ENCODE measurements at regions not wholly inside any gene's neighbourhood (a gene's known extent, or its start where the extent isn't known, plus 50 kb on each side); places are given as distances from the start of the nearest gene placed in this dataset.

GRCh38 chr2:2755990-2756389 is 424.9 kb upstream of the MYT1L start:
- no peak for TF ChIP-seq NFIC (IDR thresholded peaks at IDR 0.05; ENCODE audit: low read depth, low read length)
- no peak for TF ChIP-seq SPI1 (IDR thresholded peaks at IDR 0.05; ENCODE audit: borderline replicate concordance, insufficient read depth, low read depth, low read length)
- TF ChIP-seq, protein P1, sequence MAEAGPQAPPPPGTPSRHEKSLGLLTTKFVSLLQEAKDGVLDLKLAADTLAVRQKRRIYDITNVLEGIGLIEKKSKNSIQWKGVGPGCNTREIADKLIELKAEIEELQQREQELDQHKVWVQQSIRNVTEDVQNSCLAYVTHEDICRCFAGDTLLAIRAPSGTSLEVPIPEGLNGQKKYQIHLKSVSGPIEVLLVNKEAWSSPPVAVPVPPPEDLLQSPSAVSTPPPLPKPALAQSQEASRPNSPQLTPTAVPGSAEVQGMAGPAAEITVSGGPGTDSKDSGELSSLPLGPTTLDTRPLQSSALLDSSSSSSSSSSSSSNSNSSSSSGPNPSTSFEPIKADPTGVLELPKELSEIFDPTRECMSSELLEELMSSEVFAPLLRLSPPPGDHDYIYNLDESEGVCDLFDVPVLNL (IDR thresholded peaks at IDR 0.05; ENCODE audit: low read depth, low read length): no peak

GRCh38 chr2:2754940-2755339 is 423.9 kb upstream of the MYT1L start:
- in situ Hi-C loops (cut with MboI) (no loop called here), intact Hi-C loops (cut with micrococcal nuclease; ENCODE audit: unreplicated experiment) (no loop called here)
- RAD21 ChIA-PET (ENCODE audit: unreplicated experiment): no interaction called here
- TF ChIP-seq SUZ12 (IDR thresholded peaks at IDR 0.05; ENCODE audit: unreplicated experiment): no peak
- no peak for TF ChIP-seq CBX5 (IDR thresholded peaks at IDR 0.05; ENCODE audit: low read depth)
- no peak for TF ChIP-seq RB1 (IDR thresholded peaks at IDR 0.05; ENCODE audit: borderline replicate concordance)
- TF ChIP-seq NR2F1 (conservative IDR thresholded peaks at IDR 0.05): no peak
- no peak for TF ChIP-seq FOS (IDR thresholded peaks at IDR 0.05; ENCODE audit: borderline replicate concordance, extremely low read depth, insufficient read length)
- TF ChIP-seq PRDM15 (CRISPR knock-in tag; IDR thresholded peaks at IDR 0.05): no peak
- no peak for TF ChIP-seq CREB1 (IDR thresholded peaks at IDR 0.05; ENCODE audit: low read depth)
- no peak for TF ChIP-seq SMAD5 (IDR thresholded peaks at IDR 0.05; ENCODE audit: low read depth)
- TF ChIP-seq EGR1 (IDR thresholded peaks at IDR 0.05; ENCODE audit: borderline replicate concordance in 1 of 2, low read depth in 2 of 2, low read length in 2 of 2): no peak
- no peak for TF ChIP-seq CBFB (IDR thresholded peaks at IDR 0.05; ENCODE audit: low read depth)
- TF ChIP-seq RAD21 (IDR thresholded peaks at IDR 0.05; ENCODE audit: insufficient read depth, low read depth, low read length): no peak
- TF ChIP-seq DPF2 (IDR thresholded peaks at IDR 0.05): no peak
- TF ChIP-seq ZNF217 (IDR thresholded peaks at IDR 0.05): no peak

More at GRCh38 chr2:2755990-2756389, 424.9 kb upstream of the MYT1L start:
- Histone ChIP-seq H3K4me1 (ENCODE audit: control insufficient read depth, insufficient read depth, low read length) (0 out of 2 replicates have a peak, but pooled peaks cover 7% of the 10 kb centered on the region), H3K79me2 (ENCODE audit: control insufficient read depth, insufficient read depth, low read length) (no peaks in the 10 kb centered on the region), H2AFZ (ENCODE audit: control insufficient read depth, low read depth, low read length) (no peak overlapping the region), H3K27me3 (replicated peaks in 1 of 2; ENCODE audit: control insufficient read depth in 2 of 2, insufficient read depth in 2 of 2, low read length in 1 of 2) (no peaks in the 10 kb centered on the region), H4K20me1 (ENCODE audit: control insufficient read depth, insufficient read depth) (no peaks in the 10 kb centered on the region), H3K9ac (ENCODE audit: control insufficient read depth, insufficient read depth, low read length) (no peak overlapping the region), H3K27ac (ENCODE audit: control insufficient read depth, insufficient read depth) (no peak overlapping the region), H3K4me2 (ENCODE audit: control insufficient read depth, insufficient read depth) (no peak overlapping the region), H3K4me3 (no peak overlapping the region), H3K36me3 (ENCODE audit: control insufficient read depth in 2 of 2, insufficient read depth in 2 of 2, low read length in 1 of 2) (no peaks in the 10 kb centered on the region), H3K9me3 (replicated peaks; ENCODE audit: control insufficient read depth, insufficient read depth, low read length) (no peaks in the 10 kb centered on the region; the same call in 1 of the 3 replicates)
- WGBS (ENCODE audit: insufficient coverage, insufficient replicate concordance, low lambda C conversion rate, missing lambda C conversion rate): 13% methylated on average over 4 of the region's 5 CpGs
- no peak for ATAC-seq
- BruUV-seq (replicated peaks): no TSS peak
- POLR2A ChIA-PET: no interaction called here
- SMC1A ChIA-PET (ENCODE audit: uncharacterized antibody, unreplicated experiment): no interaction called here
- RAD21 ChIA-PET (ENCODE audit: unreplicated experiment): no interaction called here
- intact Hi-C loops (cut with micrococcal nuclease; ENCODE audit: unreplicated experiment): no loop called here
- CTCF ChIA-PET: no interaction called here
- no peak for FAIRE-seq
- in situ Hi-C loops (cut with MboI): no loop called here
- no peak for DNase-seq (ENCODE audit: low read depth, low spot score)

More at GRCh38 chr2:2754940-2755339, 423.9 kb upstream of the MYT1L start:
- H3K79me2 ChIP-seq (ENCODE audit: control insufficient read depth, insufficient read depth, low read length): no peaks in the 10 kb centered on the region
- H3K4me1 ChIP-seq (ENCODE audit: control insufficient read depth, insufficient read depth, low read length): 0 out of 2 replicates have a peak, but pooled peaks cover 7% of the 10 kb centered on the region
- DNase-seq (ENCODE audit: low read depth, low spot score) (no peak), FAIRE-seq (no peak), ATAC-seq (no peak)
- no peaks in the 10 kb centered on the region for H3K36me3 ChIP-seq (ENCODE audit: control insufficient read depth in 2 of 2, insufficient read depth in 2 of 2, low read length in 1 of 2)
- CTCF ChIA-PET: no interaction called here
- POLR2A ChIA-PET: no interaction called here
- no peaks in the 10 kb centered on the region for H3K27me3 ChIP-seq (replicated peaks in 1 of 2; ENCODE audit: control insufficient read depth in 2 of 2, insufficient read depth in 2 of 2, low read length in 1 of 2)
- 23% methylated on average over 5 of the region's 5 CpGs for WGBS (ENCODE audit: insufficient coverage, insufficient replicate concordance, low lambda C conversion rate, missing lambda C conversion rate)
- no peaks in the 10 kb centered on the region for H4K20me1 ChIP-seq (ENCODE audit: control insufficient read depth, insufficient read depth)
- H3K9me3 ChIP-seq (replicated peaks; ENCODE audit: control insufficient read depth, insufficient read depth, low read length): no peaks in the 10 kb centered on the region; the same call in 1 of the 3 replicates
- H3K9ac ChIP-seq (ENCODE audit: control insufficient read depth, insufficient read depth, low read length): no peak overlapping the region
- H2AFZ ChIP-seq (ENCODE audit: control insufficient read depth, low read depth, low read length): no peak overlapping the region
- no peak overlapping the region for H3K4me3 ChIP-seq
- H3K4me2 ChIP-seq (ENCODE audit: control insufficient read depth, insufficient read depth): no peak overlapping the region
- H3K27ac ChIP-seq (ENCODE audit: control insufficient read depth, insufficient read depth): no peak overlapping the region
- SMC1A ChIA-PET (ENCODE audit: uncharacterized antibody, unreplicated experiment): no interaction called here
- BruUV-seq (replicated peaks): no TSS peak

Data from GM12878 (cell line).